T-helper 1 cell treated with Interleukin-12 subunit alpha and Interleukin-12 subunit beta and Interleukin-4 antibody, amounts not matched to agents 30 μg/mL and 1 μg/mL, for 36 hours (primary cell): ENCODE measurements at regions not wholly inside any gene's neighbourhood (a gene's known extent, or its start where the extent isn't known, plus 50 kb on each side); places are given as distances from the start of the nearest gene placed in this dataset.

Experiments
- H3K27ac Mint-ChIP-seq: one replicate; pipeline ENCODE4 v1.8.0; 2021; ENCODE audit warnings: mild to moderate bottlenecking, mixed read lengths
- H3K27me3 Mint-ChIP-seq: one replicate; pipeline ENCODE4 v1.8.0; 2021; ENCODE audit warnings: low read depth, mixed read lengths
- H3K36me3 Mint-ChIP-seq: one replicate; pipeline ENCODE4 v1.8.0; 2021; ENCODE audit warnings: low read depth, mixed read lengths
- H3K4me1 Mint-ChIP-seq: one replicate; pipeline ENCODE4 v1.8.0; 2021; ENCODE audit warnings: low read depth, mixed read lengths
- H3K4me3 Mint-ChIP-seq: one replicate; pipeline ENCODE4 v1.8.0; 2021; ENCODE audit warnings: mild to moderate bottlenecking, moderate library complexity, mixed read lengths
- H3K9me3 Mint-ChIP-seq: one replicate; pipeline ENCODE4 v1.8.0; 2021; ENCODE audit warnings: mixed read lengths

DNA sequence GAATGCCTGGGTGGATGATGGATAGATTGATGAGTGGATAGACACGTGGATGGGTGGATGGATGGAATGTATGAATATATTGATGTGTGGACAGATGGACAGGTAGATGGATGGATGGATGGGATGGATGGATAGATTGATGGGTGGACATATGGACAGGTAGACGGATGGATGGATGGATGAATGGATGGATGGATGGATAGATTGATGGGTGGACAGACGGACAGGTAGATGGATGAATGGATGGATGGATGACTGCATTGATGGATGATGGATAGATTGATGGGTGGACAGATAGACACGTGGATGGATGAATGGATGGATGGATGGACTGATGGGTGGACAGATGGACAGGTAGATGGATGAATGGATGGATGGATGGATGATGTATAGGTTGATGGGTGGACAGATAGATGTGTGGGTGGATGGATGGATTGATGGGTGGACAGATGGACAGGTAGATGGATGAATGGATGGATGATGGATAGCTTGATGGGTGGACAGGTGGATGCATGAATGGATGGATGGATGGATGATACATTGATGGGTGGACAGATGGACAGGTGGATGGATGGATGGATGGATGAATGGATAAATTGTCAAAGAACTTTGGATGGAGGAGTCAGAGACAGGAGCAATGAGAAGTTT, 171.4 kb upstream of the AFDN start:
- Mint-ChIP-seq H3K27me3 (no peaks in the 10 kb centered on the region), H3K4me1 (no peaks in the 10 kb centered on the region), H3K27ac (no peak overlapping the region), H3K9me3 (no peaks in the 10 kb centered on the region), H3K4me3 (no peak overlapping the region), H3K36me3 (no peaks in the 10 kb centered on the region)

DNA sequence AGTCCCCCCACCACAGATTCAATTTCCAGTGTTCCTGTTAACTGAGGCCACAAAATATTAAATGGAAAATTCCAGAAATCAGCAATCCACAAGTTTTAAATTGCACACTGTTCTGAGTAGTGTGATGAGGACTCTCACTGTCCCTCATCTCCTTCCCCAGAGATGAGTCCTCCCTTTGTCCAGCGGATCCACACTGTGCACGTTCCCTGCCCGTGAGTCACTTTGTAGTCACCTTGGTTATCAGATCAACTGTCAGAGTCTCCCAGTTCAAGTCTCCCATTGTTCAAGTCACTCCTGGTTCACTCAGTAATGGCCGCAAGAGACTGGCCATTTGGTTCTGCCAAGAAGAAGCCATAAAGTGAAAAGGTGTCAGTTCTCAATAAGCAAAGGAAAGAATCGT, 168.6 kb upstream of the AFDN start:
- Mint-ChIP-seq H3K9me3 (no peaks in the 10 kb centered on the region), H3K4me3 (no peak overlapping the region), H3K27ac (no peak overlapping the region), H3K4me1 (no peaks in the 10 kb centered on the region), H3K36me3 (no peaks in the 10 kb centered on the region), H3K27me3 (no peaks in the 10 kb centered on the region)

DNA sequence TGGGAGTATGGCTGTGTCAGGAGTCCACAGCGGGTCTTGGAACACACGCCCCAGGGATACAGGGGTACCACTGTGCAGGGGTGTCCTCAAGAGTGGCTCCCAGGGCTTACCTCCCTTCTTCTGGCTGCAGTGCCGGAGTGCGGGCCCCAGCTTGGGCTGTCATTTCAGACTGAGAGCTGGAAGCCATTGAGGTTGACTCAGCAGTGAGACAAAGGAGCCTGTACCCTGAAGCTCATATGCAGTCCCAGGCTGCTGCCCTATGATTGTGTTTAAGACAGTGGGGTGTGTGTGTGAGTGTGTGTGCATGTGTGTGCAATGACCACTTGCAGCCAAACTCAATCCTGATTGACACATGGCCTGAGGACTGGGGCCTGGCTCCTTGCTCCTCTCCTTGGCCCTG, 167.7 kb upstream of the AFDN start:
- no peaks in the 10 kb centered on the region for H3K9me3 Mint-ChIP-seq
- H3K4me3 Mint-ChIP-seq, result no peak overlapping the region
- no peaks in the 10 kb centered on the region for H3K4me1 Mint-ChIP-seq
- H3K36me3 Mint-ChIP-seq, result no peaks in the 10 kb centered on the region
- H3K27me3 Mint-ChIP-seq, result no peaks in the 10 kb centered on the region
- H3K27ac Mint-ChIP-seq, result no peak overlapping the region

DNA sequence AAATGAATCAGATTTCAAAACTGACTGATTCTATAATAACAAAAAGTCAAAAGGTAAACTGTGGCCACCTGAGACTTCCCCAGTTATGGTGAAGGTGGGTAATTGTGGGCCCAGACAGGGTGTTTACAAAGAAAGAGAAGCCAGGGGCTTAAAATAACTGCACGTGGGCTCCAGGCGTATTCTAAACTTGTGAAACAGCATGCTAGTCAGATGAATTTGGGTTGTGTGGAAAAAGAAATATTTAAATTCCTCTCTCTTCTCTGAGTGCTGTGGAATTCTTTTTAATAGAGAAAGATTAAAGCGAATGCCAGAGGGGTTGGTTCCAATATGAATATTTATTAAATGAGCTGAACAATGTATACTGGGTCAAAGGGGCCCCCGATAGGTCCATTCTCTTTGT, 166.3 kb upstream of the AFDN start:
- no peak overlapping the region for H3K4me3 Mint-ChIP-seq
- no peaks in the 10 kb centered on the region for H3K4me1 Mint-ChIP-seq
- H3K27ac Mint-ChIP-seq, result no peak overlapping the region
- H3K27me3 Mint-ChIP-seq, result no peaks in the 10 kb centered on the region
- no peaks in the 10 kb centered on the region for H3K36me3 Mint-ChIP-seq
- H3K9me3 Mint-ChIP-seq, result no peaks in the 10 kb centered on the region

DNA sequence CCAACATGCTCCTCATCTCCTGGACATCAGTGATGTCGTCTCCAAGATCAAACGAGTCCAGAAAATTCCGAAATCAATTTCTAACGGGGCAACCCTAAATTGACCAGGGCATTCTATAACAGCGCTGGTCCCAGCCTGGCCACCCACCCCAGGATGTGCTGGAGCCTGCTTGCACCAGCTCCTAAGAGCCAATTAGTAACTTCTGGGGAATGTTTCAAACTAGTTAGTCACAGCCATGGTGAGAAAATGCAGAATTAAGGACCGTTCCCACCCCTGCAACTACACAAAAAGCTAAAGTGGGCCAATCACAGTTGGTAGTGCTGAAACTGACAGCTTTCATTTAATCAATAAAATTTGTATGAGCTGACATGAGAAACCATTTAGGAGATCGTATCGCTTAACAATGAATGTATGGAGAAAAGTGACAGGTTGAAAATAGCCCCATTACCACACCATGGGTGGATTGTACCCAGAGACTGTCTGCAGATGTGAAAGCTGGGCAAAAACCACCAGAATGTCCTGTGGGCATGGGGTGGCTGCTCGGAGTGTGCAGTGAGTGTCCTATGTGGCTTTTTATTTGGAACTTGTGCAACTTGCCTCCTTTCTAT, 165.7 kb upstream of the AFDN start:
- Mint-ChIP-seq H3K4me3 (no peak overlapping the region), H3K36me3 (no peaks in the 10 kb centered on the region), H3K27ac (no peak overlapping the region), H3K27me3 (no peaks in the 10 kb centered on the region), H3K9me3 (no peaks in the 10 kb centered on the region), H3K4me1 (no peaks in the 10 kb centered on the region)

DNA sequence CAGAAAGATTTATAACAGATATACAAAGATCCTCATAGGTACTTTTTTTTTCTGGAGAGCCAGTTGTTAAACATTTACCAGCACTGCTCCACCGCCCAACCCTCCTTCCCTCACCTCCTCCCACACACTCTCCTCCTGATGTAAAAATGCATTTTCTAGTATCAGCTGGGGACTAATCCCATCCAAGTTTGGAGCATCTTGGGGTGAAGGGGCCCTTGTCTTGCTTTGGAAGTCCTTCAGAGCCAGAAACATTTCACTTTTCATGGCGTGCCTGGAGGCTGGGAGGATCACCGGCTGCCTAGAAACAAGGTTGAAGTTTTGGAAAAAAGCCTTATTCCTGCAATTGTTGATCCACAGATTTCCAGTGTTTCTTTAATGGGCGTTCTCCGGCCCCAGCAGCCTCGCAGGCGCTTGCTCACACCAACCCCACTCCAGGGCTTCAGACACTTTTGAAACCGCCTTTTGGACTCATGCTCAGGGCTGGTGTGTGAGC, 165.1 kb upstream of the AFDN start:
- Mint-ChIP-seq H3K9me3 (no peaks in the 10 kb centered on the region), H3K27ac (no peak overlapping the region), H3K4me3 (no peak overlapping the region), H3K36me3 (no peaks in the 10 kb centered on the region), H3K27me3 (no peaks in the 10 kb centered on the region), H3K4me1 (no peaks in the 10 kb centered on the region)

DNA sequence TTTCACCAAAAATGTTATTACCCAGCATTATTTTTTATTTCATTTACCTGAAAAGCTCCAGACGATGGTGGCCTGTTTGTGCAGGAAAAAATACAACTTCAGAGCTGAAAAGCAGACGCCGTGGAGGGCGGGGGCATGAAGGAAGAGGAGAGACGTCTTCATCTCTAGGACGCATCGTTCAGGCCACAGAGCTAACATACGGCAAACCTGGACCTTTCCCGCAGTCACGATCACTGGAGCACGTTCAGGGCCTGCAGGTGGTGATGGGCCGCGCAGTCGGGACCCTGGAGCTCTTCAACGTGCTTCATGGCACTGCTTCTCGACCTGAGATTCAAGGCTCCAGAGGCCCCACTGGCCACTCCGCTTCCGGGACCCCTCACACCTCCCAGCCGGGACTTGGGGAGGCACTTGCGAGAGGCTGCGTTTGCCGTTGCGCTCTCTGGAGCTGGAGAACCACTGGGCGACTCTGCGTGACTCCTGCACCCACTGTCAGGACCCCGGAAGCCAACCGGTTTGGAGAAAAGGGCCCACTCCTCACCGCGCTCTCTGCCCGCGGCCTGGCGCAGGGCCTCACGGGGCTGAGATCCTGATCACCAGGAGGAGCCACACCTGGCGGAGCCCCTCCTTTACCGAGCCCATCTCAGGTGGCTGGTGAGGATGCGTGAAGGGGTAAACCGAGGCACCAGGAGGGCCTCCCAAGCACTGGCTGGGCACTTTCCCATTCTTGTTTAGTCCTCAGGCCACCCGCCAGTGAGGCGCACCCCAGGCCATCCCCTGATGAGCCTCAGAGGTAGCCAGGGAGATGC, 164.4 kb upstream of the AFDN start:
- no peaks in the 10 kb centered on the region for H3K9me3 Mint-ChIP-seq
- H3K4me3 Mint-ChIP-seq, result no peak overlapping the region
- H3K4me1 Mint-ChIP-seq, result no peaks in the 10 kb centered on the region
- no peaks in the 10 kb centered on the region for H3K36me3 Mint-ChIP-seq
- H3K27me3 Mint-ChIP-seq, result no peaks in the 10 kb centered on the region
- no peak overlapping the region for H3K27ac Mint-ChIP-seq

DNA sequence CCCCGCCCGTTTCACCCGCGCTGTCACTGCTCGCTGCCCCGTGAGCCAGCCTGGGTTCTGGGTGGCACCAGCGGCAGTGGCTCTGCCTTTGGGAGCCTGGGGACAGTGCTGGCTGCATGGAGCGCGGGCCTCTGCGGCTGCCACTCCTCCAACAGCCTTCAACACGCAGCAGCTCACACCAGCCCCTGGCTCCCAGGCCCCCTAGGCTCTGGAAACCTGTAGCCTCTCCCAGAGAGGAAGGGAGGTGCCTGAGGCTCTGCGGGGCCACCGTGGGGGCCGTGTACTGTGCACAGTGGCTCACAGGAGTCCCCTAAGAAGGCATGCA, 163.9 kb upstream of the AFDN start:
- Mint-ChIP-seq H3K4me3 (no peak overlapping the region), H3K27ac (no peak overlapping the region), H3K9me3 (no peaks in the 10 kb centered on the region), H3K27me3 (no peaks in the 10 kb centered on the region), H3K36me3 (no peaks in the 10 kb centered on the region), H3K4me1 (no peaks in the 10 kb centered on the region)

DNA sequence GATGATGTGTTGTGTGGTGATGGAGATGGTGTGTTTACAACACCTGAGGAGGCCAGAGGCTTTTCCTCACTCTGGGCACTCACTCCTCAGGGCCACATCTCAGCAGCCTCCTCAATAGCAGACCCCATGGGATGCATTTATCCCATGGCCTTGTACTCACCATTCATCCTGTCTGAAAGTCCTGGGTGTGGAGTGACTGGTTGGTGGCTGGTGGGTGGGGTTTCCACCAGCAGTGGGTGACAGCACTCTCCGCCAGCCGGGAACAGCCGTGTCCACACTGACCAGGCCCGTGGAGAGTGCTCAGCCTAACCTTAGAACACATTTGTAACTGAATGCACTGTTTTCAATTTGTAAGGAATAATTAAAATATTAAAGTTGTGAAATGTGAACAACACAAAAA, 163.4 kb upstream of the AFDN start:
- Mint-ChIP-seq H3K36me3 (no peaks in the 10 kb centered on the region), H3K4me1 (no peaks in the 10 kb centered on the region), H3K9me3 (no peaks in the 10 kb centered on the region), H3K4me3 (no peak overlapping the region), H3K27ac (no peak overlapping the region), H3K27me3 (no peaks in the 10 kb centered on the region)

DNA sequence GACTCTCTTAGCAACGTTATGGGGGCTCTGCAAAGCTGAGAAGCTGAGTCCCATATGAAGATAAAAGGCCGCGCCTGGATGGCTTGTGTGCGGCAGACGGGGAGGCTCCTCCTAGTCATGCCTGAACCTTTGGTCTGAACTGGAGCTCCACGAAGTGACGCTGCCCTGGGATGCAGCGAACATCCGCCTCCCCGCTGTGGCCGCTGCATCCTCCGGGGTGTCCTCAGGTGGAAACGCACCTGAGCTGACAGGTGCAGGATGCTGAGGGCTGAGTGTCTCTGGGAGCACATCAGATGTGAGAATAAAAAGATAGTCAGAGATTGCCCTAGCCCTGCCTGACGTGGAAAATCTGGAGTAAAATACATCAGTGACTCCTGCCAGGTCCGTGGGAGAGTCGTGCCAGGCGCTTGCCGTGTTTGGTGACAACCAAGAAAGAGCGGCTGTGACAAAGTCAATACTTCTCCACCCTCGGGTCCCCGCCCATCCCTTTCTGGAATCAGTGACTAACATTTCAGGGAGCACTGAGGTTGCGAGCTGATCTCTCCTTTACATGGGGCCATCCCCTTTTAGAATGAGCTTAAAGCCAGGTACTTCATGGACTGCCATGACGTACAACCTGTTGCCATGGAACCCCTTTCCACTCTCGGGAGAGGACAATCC, 162.8 kb upstream of the AFDN start:
- no peaks in the 10 kb centered on the region for H3K4me1 Mint-ChIP-seq

DNA sequence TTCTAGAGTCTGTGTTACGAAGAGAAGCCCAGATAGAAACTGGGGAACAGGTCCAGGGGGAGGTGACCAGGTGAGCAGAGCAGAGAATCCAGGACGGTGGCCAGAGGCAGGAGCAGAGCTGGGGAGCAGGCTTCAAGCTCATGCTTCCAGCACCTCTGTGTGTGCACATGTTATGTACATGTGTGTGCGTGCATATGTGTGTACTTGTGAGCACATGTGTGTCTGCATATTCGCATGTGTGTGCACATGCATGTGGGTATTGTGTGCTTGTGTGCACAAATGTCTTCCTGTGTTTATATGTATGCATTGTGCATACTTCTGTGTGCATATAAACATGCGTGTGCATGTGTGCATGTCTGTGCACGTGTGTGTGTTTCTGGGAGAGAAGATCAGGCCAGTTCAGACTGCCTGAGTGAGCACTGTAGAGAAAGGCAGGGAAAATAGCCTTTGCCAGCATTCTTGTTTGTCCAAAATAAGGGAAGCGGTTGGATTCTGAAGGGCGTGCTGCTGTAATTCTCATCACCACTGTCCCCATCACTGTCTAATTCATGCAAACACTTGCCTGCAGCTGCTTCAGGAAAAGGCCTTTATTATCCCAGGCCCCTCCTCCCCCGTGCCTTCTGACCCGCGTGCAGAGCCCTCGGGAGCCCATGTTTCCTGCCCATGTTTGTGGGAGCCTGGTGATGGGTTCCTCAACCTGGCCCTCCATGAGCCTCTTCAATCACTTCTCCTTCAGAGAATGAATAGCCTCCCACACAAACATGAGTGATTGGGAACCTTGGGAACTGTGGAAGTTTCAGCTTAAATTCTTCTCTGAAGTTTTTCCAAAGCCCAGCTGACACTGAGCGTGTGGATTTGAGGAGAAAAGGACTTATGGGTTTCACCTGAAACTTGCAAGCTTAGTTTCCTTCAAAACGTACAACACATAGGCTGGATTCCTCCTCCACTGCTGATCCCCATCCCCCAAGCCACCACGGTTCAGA, 161.7 kb upstream of the AFDN start:
- Mint-ChIP-seq H3K9me3 (no peaks in the 10 kb centered on the region), H3K4me3 (no peak overlapping the region), H3K27ac (no peak overlapping the region), H3K4me1 (no peaks in the 10 kb centered on the region), H3K27me3 (no peaks in the 10 kb centered on the region), H3K36me3 (no peaks in the 10 kb centered on the region)

More for the DNA sequence above, 162.8 kb upstream of the AFDN start:
- Mint-ChIP-seq H3K27me3 (no peaks in the 10 kb centered on the region), H3K4me3 (no peak overlapping the region), H3K27ac (no peak overlapping the region), H3K9me3 (no peaks in the 10 kb centered on the region), H3K36me3 (no peaks in the 10 kb centered on the region)

DNA sequence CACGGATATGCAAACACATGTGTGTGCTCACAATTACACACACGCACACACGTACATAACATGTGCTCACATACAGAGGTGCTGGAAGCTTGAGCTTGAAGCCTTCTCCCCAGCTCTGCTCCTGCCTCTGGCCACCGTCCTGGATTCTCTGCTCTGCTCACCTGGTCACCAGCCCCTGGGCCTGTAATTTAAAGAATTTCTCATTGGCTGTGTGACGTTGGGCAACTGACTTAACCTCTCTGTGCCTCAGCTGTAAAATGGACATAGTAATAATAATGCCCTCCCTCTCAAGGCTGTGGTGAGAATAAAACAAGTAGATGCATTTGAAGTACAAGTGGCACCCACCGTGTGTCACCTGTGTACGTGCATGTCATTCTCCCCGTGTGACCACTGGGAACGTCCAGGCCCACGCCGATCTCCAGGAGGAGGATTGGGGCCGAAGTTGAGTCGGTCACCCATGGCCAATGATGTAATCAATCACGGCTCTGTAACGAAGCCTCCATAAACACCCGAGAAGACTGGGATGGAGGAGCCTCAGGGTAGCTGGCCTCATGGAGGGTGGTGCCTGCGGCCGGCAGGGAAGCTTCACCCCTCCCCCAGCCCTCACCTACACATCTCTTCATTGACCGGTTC, 160.9 kb upstream of the AFDN start:
- H3K36me3 Mint-ChIP-seq, result no peaks in the 10 kb centered on the region
- no peak overlapping the region for H3K27ac Mint-ChIP-seq
- H3K27me3 Mint-ChIP-seq, result no peaks in the 10 kb centered on the region
- H3K4me3 Mint-ChIP-seq, result no peak overlapping the region
- H3K4me1 Mint-ChIP-seq, result no peaks in the 10 kb centered on the region
- H3K9me3 Mint-ChIP-seq, result no peaks in the 10 kb centered on the region

DNA sequence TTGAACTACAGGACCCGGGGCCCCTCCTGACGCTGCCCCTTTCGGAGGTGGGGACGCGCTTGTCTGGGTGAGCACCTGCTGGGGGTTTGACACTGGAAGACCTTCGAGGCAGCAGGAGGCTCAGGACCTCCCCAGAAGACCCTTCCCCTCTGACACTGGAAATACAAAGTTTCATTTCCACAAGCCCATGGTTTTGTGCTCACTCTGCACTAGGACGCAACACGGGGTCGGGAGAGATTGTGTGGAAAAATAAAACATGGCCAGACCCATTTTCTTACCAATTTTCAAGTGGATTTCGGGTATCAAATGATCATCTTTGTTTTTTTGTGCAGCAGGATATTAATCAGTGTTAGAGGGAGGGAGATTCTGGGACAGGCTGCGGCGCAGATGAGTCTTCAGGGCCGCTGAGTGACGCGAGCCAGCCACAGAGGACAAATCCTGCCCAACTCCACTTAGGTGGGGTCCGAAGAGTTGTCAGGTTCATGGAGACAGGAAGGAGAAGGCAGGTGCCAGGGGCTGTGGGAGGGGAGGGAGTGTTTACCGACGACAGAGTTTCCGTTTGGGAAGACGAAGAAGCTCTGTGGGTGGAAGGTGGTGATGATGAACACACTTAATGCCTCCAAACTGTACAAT, 160.0 kb upstream of the AFDN start:
- Mint-ChIP-seq H3K4me3 (no peak overlapping the region), H3K36me3 (peaks cover 1% of the 10 kb centered on the region), H3K9me3 (peaks cover 7% of the 10 kb centered on the region), H3K4me1 (no peaks in the 10 kb centered on the region), H3K27ac (no peak overlapping the region), H3K27me3 (no peaks in the 10 kb centered on the region)
